ENCODE measurements at regions not wholly inside any gene's neighbourhood (a gene's known extent, or its start where the extent isn't known, plus 50 kb on each side); places are given as distances from the start of the nearest gene placed in this dataset.
"Not testable (repeated sequence)": the region's sequence is repeated elsewhere in the genome, so short reads cannot be mapped to it uniquely, and the experiment has no call there.

DNA sequence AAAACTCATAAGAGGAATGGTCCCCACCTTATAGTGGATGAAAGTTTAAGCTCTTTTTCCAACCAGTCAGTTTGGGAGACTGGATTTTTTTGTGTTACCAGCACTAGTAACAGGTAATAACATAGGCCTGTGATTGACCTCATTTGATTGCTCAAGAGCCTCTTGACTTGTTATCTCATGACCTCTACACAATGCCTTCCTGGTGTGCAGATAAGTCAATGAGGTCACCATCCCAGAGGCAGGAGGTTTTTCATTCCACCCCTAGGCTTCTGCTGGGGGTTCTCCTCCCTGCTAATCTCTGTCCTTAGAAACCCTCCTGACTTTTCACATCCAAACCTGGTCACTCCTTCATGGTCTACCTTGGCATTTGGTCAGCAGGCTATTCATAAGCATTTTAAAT is 225.0 kb upstream of the CDY1B start:
- TF ChIP-seq, protein P1, sequence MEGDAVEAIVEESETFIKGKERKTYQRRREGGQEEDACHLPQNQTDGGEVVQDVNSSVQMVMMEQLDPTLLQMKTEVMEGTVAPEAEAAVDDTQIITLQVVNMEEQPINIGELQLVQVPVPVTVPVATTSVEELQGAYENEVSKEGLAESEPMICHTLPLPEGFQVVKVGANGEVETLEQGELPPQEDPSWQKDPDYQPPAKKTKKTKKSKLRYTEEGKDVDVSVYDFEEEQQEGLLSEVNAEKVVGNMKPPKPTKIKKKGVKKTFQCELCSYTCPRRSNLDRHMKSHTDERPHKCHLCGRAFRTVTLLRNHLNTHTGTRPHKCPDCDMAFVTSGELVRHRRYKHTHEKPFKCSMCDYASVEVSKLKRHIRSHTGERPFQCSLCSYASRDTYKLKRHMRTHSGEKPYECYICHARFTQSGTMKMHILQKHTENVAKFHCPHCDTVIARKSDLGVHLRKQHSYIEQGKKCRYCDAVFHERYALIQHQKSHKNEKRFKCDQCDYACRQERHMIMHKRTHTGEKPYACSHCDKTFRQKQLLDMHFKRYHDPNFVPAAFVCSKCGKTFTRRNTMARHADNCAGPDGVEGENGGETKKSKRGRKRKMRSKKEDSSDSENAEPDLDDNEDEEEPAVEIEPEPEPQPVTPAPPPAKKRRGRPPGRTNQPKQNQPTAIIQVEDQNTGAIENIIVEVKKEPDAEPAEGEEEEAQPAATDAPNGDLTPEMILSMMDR (IDR thresholded peaks at IDR 0.05) = not testable (repeated sequence)
- not testable (repeated sequence) for TF ChIP-seq EP300, POLR2A (IDR thresholded peaks at IDR 0.05)

Measured in upper lobe of left lung (tissue), 4 donors.